Uterus (tissue), 3 donors: ENCODE measurements at regions not wholly inside any gene's neighbourhood (a gene's known extent, or its start where the extent isn't known, plus 50 kb on each side); places are given as distances from the start of the nearest gene placed in this dataset.

Experiments used
- DNase-seq, 2 donors: peaks; one replicate each; pipeline ENCODE4 v3.0.0-alpha.2; 2019 to 2020
- H3K27ac ChIP-seq, 2 donors: fragments of 200-600 bp; sonication (generic); 1 replicate in 1 of 2; 2 replicates in 1 of 2; pipeline ENCODE4 v1.5.1; 2016 to 2018
- H3K27me3 ChIP-seq, 2 donors: fragments of 200-600 bp; sonication (generic); one replicate each; pipeline ENCODE4 v1.5.1; 2018 to 2019; ENCODE audit warnings: control low read depth in 1 of 2
- H3K36me3 ChIP-seq, 2 donors: fragments of 200-600 bp; sonication (generic); one replicate each; pipeline ENCODE4 v1.5.1; 2019; ENCODE audit warnings: control low read depth in 1 of 2
- H3K4me1 ChIP-seq, 2 donors: fragments of 200-600 bp; sonication (generic); one replicate each; pipeline ENCODE4 v1.5.1; 2018 to 2019; ENCODE audit warnings: control low read depth in 1 of 2
- H3K4me3 ChIP-seq, 2 donors: fragments of 200-600 bp; sonication (generic); 1 replicate in 1 of 2; 2 replicates in 1 of 2; pipeline ENCODE4 v1.5.1; 2018 to 2019; ENCODE audit warnings: mild to moderate bottlenecking in 1 of 2
- H3K9me3 ChIP-seq, 2 donors: fragments of 200-600 bp; sonication (generic); one replicate each; pipeline ENCODE4 v1.5.1; 2019; ENCODE audit warnings: control low read depth in 1 of 2
- POLR2A ChIP-seq, 2 donors: fragments of 450-650 bp; IDR thresholded peaks; one replicate each; pipeline ENCODE4 v1.6.1; 2016; ENCODE audit warnings: antibody characterized with exemption in 2 of 2, mild to moderate bottlenecking in 1 of 2, moderate library complexity in 1 of 2
- intact Hi-C: fragments of 100-400 bp; cut with DNase I; formaldehyde crosslinking; loops from one replicate; pipeline ENCODE4 v1.15.1; 2023; ENCODE audit warnings: low total_unique reads
- TF ChIP-seq, protein P1 (sequence below), 4 experiments: fragments of 200-600 bp in 2 of 4; fragments of 450-650 bp in 2 of 4; sonication (generic) in 2 of 4; IDR thresholded peaks; one replicate each; pipeline ENCODE4 v1.5.1; 2016 to 2019; ENCODE audit warnings: antibody characterized with exemption in 4 of 4, mild to moderate bottlenecking in 2 of 4, moderate library complexity in 1 of 4
- donor health status: DM: yes; HTN: yes; CAD: no.

DNA sequence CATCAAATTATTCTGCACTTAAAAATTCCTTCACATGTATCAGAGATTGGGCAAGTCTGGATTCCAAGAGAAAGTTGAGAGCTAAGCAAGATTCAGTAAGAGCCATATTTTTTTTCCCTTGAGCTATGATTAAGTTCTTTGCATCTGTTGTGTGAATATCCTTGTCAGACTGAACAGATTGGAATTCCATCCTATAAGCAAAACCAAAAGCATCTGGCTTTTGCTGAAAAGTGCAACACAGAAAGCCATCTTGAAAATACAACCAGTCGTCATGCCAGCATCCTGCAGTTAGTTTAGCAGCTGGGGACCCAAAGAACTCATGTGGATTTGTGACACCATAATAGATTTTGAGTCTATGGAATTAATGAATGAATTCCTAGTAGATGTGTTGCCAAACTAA is 316.9 kb downstream of the MTRR start:
- H3K27me3 ChIP-seq: no peaks in the 10 kb centered on the region
- no peaks in the 10 kb centered on the region for H3K36me3 ChIP-seq
- H3K9me3 ChIP-seq: no peaks in the 10 kb centered on the region
- DNase-seq: no peak
- TF ChIP-seq POLR2A (IDR thresholded peaks at IDR 0.05): no peak
- TF ChIP-seq, protein P1, sequence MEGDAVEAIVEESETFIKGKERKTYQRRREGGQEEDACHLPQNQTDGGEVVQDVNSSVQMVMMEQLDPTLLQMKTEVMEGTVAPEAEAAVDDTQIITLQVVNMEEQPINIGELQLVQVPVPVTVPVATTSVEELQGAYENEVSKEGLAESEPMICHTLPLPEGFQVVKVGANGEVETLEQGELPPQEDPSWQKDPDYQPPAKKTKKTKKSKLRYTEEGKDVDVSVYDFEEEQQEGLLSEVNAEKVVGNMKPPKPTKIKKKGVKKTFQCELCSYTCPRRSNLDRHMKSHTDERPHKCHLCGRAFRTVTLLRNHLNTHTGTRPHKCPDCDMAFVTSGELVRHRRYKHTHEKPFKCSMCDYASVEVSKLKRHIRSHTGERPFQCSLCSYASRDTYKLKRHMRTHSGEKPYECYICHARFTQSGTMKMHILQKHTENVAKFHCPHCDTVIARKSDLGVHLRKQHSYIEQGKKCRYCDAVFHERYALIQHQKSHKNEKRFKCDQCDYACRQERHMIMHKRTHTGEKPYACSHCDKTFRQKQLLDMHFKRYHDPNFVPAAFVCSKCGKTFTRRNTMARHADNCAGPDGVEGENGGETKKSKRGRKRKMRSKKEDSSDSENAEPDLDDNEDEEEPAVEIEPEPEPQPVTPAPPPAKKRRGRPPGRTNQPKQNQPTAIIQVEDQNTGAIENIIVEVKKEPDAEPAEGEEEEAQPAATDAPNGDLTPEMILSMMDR (IDR thresholded peaks at IDR 0.05): no peak
- no peaks in the 10 kb centered on the region for H3K4me1 ChIP-seq
- intact Hi-C loops: no loop called here
- H3K27ac ChIP-seq: no peak overlapping the region
- H3K4me3 ChIP-seq: no peak overlapping the region

DNA sequence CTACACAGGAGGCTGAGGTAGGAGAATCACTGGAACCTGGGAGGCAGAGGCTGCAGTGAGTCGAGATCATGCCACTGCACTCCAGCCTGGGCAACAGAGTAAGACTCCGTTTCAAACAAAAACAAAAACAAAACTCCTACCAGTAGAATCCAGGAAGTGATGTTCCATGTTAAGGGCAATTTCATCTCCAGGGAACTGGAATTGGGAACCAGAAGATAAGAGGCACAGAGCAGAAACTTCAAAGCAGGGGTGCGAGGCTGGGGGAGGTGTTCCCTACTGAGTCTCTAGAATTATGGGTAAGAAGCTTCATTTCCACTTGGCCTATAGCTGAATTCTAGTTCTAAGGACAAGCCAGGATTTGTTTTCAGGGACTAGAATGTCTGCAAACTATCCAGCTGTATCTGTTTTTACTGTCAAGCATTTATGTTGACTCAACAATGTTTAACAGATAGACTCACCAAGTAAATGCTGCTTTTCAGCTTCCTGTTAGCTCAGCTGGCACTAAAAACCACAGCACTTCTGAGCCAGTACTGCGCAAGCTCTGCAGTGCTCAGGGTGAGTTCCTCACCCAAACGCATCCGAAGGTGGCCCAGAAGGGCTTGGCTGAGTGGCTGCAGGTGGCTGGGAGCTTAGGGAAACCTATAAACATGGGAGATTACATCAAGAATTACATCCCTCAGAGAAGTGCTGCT is 320.1 kb downstream of the MTRR start:
- TF ChIP-seq POLR2A (IDR thresholded peaks at IDR 0.05): no peak
- TF ChIP-seq, protein P1 (IDR thresholded peaks at IDR 0.05): no peak
- DNase-seq: no peak
- Histone ChIP-seq H3K9me3 (no peaks in the 10 kb centered on the region), H3K27me3 (no peaks in the 10 kb centered on the region), H3K27ac (no peak overlapping the region), H3K4me1 (no peaks in the 10 kb centered on the region), H3K36me3 (no peaks in the 10 kb centered on the region), H3K4me3 (no peak overlapping the region)
- intact Hi-C loops: no loop called here

DNA sequence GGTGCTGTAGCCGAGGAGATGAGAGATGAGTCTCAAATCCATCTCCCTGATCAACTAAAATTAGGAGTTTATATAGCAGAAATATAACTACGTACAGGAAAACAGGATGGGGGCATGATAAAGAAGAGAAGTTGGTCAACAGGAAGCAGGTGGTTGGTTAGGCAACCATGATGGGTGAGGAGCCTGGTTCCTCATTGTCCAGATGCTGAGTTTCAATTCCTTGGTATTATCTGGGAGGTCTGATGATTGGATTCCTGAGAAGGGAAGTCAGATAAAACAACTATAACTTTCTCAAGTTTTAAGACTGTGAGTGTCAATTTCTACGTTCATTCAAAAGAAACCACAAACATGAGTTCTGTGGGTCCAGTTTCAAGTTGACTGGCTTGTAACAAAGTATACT is 323.9 kb downstream of the MTRR start:
- no peak for DNase-seq
- no peaks in the 10 kb centered on the region for H3K4me1 ChIP-seq
- no peaks in the 10 kb centered on the region for H3K27me3 ChIP-seq
- no peak overlapping the region for H3K27ac ChIP-seq
- intact Hi-C loops: no loop called here
- H3K4me3 ChIP-seq: no peak overlapping the region
- H3K9me3 ChIP-seq: no peaks in the 10 kb centered on the region
- H3K36me3 ChIP-seq: no peaks in the 10 kb centered on the region
- TF ChIP-seq POLR2A (IDR thresholded peaks at IDR 0.05): no peak
- TF ChIP-seq, protein P1 (IDR thresholded peaks at IDR 0.05): no peak

DNA sequence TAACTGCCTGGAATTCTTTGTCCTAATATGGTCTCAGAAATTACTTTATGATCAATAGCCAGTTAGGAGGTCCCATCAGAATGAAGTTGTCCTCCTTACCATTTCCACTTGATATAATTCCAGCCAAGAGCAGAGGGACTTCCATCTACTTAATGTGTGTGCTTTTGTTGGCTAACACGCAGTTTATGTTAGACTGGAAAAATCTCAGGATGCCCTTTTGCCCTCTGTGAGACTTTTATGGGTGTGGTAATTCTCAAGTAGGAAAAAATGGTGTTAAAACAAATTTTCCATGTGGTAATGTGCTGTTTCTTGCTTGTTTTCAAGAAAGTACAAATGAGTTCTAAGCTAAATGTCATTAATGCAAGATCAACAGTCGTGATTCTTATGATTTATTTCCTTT is 327.1 kb downstream of the MTRR start:
- no peaks in the 10 kb centered on the region for H3K27me3 ChIP-seq
- H3K27ac ChIP-seq: no peak overlapping the region
- H3K4me3 ChIP-seq: no peak overlapping the region
- TF ChIP-seq POLR2A (IDR thresholded peaks at IDR 0.05): no peak
- TF ChIP-seq, protein P1 (IDR thresholded peaks at IDR 0.05): no peak
- no peaks in the 10 kb centered on the region for H3K9me3 ChIP-seq
- H3K36me3 ChIP-seq: no peaks in the 10 kb centered on the region
- H3K4me1 ChIP-seq: no peaks in the 10 kb centered on the region
- DNase-seq: no peak
- intact Hi-C loops: no loop called here

DNA sequence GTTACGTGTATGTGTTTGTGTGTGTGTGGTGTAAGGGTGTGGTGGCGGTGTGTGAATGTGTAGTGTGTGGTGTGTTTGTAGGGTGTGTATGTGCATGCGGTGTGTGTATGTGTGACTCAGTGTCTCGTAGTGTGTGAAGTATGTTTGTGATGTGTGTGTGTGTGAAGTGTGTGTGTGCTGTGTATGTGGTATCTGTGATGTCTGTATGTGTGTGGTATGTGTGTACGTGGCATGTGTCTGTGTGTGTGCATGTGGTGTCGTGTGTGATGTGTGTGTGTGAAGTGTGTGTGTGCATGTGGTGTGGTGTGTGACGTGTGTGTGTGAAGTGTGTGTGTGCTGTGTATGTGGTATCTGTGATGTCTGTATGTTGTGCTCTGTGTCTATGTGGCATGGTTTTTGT is 339.4 kb downstream of the MTRR start:
- no peaks in the 10 kb centered on the region for H3K4me1 ChIP-seq
- H3K9me3 ChIP-seq: no peaks in the 10 kb centered on the region
- DNase-seq: no peak
- intact Hi-C loops: no loop called here
- no peaks in the 10 kb centered on the region for H3K36me3 ChIP-seq
- TF ChIP-seq POLR2A (IDR thresholded peaks at IDR 0.05): no peak
- TF ChIP-seq, protein P1 (IDR thresholded peaks at IDR 0.05): no peak
- no peak overlapping the region for H3K27ac ChIP-seq
- no peak overlapping the region for H3K4me3 ChIP-seq
- H3K27me3 ChIP-seq: no peaks in the 10 kb centered on the region
